GM18502 (cell line): ENCODE measurements at regions not wholly inside any gene's neighbourhood (a gene's known extent, or its start where the extent isn't known, plus 50 kb on each side); places are given as distances from the start of the nearest gene placed in this dataset.
"Not testable (repeated sequence)": the region's sequence is repeated elsewhere in the genome, so short reads cannot be mapped to it uniquely, and the experiment has no call there.

ENCODE experiments used
- ATAC-seq: cut with Tn5 transposase; IDR thresholded peaks from one replicate; pipeline ENCODE4 v1.9.1; 2021; ENCODE audit warnings: mild to moderate bottlenecking; ENCODE audit not compliant: unreplicated experiment, poor library complexity

GRCh38 chr5:29498412-29498811 lies 1695.1 kb upstream of the CDH6 start:
- ATAC-seq, result no peak

- ATAC-seq, result no peak
Measured at GRCh38 chr5:29485333-29485732, 1708.2 kb upstream of the CDH6 start.

- no peak for ATAC-seq
Measured at GRCh38 chr5:29469581-29469980, 1723.9 kb upstream of the CDH6 start.

GRCh38 chr5:29462241-29462640 lies 1731.2 kb upstream of the CDH6 start:
- no peak for ATAC-seq

- ATAC-seq, result no peak
Measured at GRCh38 chr5:29460971-29461559, 1732.4 kb upstream of the CDH6 start.

- not testable (repeated sequence) for ATAC-seq
Measured at GRCh38 chr5:29451004-29451403, 1742.5 kb upstream of the CDH6 start.

- no peak for ATAC-seq
Measured at GRCh38 chr5:29414681-29415080, 1778.8 kb upstream of the CDH6 start.

- ATAC-seq, result no peak
Measured at GRCh38 chr5:29412979-29413378, 1780.5 kb upstream of the CDH6 start.

GRCh38 chr5:29402270-29402669 lies 1791.2 kb upstream of the CDH6 start:
- no peak for ATAC-seq

- ATAC-seq, result no peak
Measured at GRCh38 chr5:29389993-29390392, 1803.5 kb upstream of the CDH6 start.

- ATAC-seq, result no peak
Measured at GRCh38 chr5:29387384-29387783, 1806.1 kb upstream of the CDH6 start.

- no peak for ATAC-seq
Measured at GRCh38 chr5:29382780-29383179, 1810.7 kb upstream of the CDH6 start.

- ATAC-seq, result no peak
Measured at GRCh38 chr5:29380029-29380428, 1813.5 kb upstream of the CDH6 start.

GRCh38 chr5:29379619-29380018 lies 1813.9 kb upstream of the CDH6 start:
- no peak for ATAC-seq

- ATAC-seq, result no peak
Measured at GRCh38 chr5:29378104-29378503, 1815.4 kb upstream of the CDH6 start.

- ATAC-seq, result no peak
Measured at GRCh38 chr5:29370248-29370647, 1823.2 kb upstream of the CDH6 start.

GRCh38 chr5:29367176-29367833 lies 1826.2 kb upstream of the CDH6 start:
- ATAC-seq, result no peak

- ATAC-seq, result no peak
Measured at GRCh38 chr5:29351170-29351569, 1842.3 kb upstream of the CDH6 start.

- ATAC-seq, result no peak
Measured at GRCh38 chr5:29337030-29337429, 1856.5 kb upstream of the CDH6 start.

- ATAC-seq, result no peak
Measured at GRCh38 chr5:29321591-29321990, 1871.9 kb upstream of the CDH6 start.

- no peak for ATAC-seq
Measured at GRCh38 chr5:29309359-29309758, 1884.1 kb upstream of the CDH6 start.

GRCh38 chr5:29307478-29307877 lies 1886.0 kb upstream of the CDH6 start:
- no peak for ATAC-seq
